Suprapubic skin (tissue), 4 donors: ENCODE measurements at regions not wholly inside any gene's neighbourhood (a gene's known extent, or its start where the extent isn't known, plus 50 kb on each side); places are given as distances from the start of the nearest gene placed in this dataset.

Experiments used
- DNase-seq, 2 donors: peaks; one replicate each; pipeline ENCODE4 v3.0.0-alpha.2; 2019; ENCODE audit warnings: low spot score in 2 of 2
- H3K27ac ChIP-seq: fragments of 200-600 bp; sonication (generic); one replicate; pipeline ENCODE4 v1.5.1; 2019
- H3K27me3 ChIP-seq: fragments of 200-600 bp; sonication (generic); one replicate; pipeline ENCODE4 v1.5.1; 2019
- H3K36me3 ChIP-seq: fragments of 200-600 bp; sonication (generic); one replicate; pipeline ENCODE4 v1.5.1; 2019
- H3K4me1 ChIP-seq: fragments of 200-600 bp; sonication (generic); one replicate; pipeline ENCODE4 v1.5.1; 2019
- H3K4me3 ChIP-seq: fragments of 200-600 bp; sonication (generic); one replicate; pipeline ENCODE4 v1.5.1; 2019; ENCODE audit warnings: mild to moderate bottlenecking
- H3K9me3 ChIP-seq: fragments of 200-600 bp; sonication (generic); one replicate; pipeline ENCODE4 v1.5.1; 2019
- CTCF ChIP-seq, 2 donors: fragments of 200-600 bp in 1 of 2; fragments of 450-650 bp in 1 of 2; sonication (generic) in 1 of 2; IDR thresholded peaks; one replicate each; pipeline ENCODE4 v1.5.1; 2016 to 2019; ENCODE audit warnings: antibody characterized with exemption in 2 of 2, mild to moderate bottlenecking in 1 of 2, moderate library complexity in 1 of 2
- EP300 ChIP-seq: sonication (generic); formaldehyde crosslinking; IDR thresholded peaks from one replicate; pipeline ENCODE4 v1.6.1; 2017; ENCODE audit warnings: antibody characterized with exemption
- POLR2A ChIP-seq, 2 donors: fragments of 450-650 bp; IDR thresholded peaks; one replicate each; pipeline ENCODE4 v1.6.1; 2017; ENCODE audit warnings: antibody characterized with exemption in 2 of 2, mild to moderate bottlenecking in 2 of 2, moderate library complexity in 2 of 2
- POLR2AphosphoS5 ChIP-seq, 3 donors: sonication (generic); formaldehyde crosslinking; IDR thresholded peaks; one replicate each; pipeline ENCODE4 v1.6.1; 2017; ENCODE audit warnings: antibody characterized with exemption in 3 of 3
- WGBS: methylation state at CpG from one replicate; pipeline ENCODE4 v1.1.5; 2018; 5-methylcytosine and 5-hydroxymethylcytosine counted together

GRCh38 chr3:73813692-73814292 lies 189.1 kb upstream of the PDZRN3 start:
- no peaks in the 10 kb centered on the region for H3K27me3 ChIP-seq
- TF ChIP-seq CTCF (IDR thresholded peaks at IDR 0.05), result no peak
- no peak for TF ChIP-seq POLR2AphosphoS5 (IDR thresholded peaks at IDR 0.05)
- no peak for TF ChIP-seq POLR2A (IDR thresholded peaks at IDR 0.05)
- no peak for TF ChIP-seq EP300
- H3K27ac ChIP-seq, result no peak overlapping the region
- no peak overlapping the region for H3K4me3 ChIP-seq
- H3K9me3 ChIP-seq, result no peaks in the 10 kb centered on the region
- no peak for DNase-seq
- peaks cover 8% of the 10 kb centered on the region for H3K4me1 ChIP-seq
- no peaks in the 10 kb centered on the region for H3K36me3 ChIP-seq
- WGBS, result 76% methylated on average over 4 of the region's 4 CpGs

DNA sequence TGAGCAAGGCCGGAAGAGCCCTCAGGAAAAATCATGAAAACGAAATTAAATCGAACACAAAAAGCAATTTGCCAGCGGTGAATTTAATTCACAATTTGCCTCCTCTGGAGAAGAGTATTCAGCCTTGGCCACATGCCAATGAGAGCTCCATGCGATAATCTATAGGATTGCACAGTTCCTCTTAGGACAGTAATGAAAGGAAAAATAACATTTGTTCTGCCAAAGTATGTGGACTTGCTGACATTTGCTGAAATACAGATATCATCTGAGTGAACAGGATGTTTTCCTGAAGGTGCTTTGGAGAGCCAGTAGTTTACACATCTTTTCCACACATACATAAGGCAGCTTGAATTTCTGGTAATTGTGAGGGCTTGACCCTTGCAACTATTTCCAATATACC lies 188.6 kb upstream of the PDZRN3 start:
- Histone ChIP-seq H3K27ac (no peak overlapping the region), H3K4me3 (no peak overlapping the region), H3K9me3 (no peaks in the 10 kb centered on the region), H3K4me1 (peaks cover 8% of the 10 kb centered on the region), H3K27me3 (no peaks in the 10 kb centered on the region), H3K36me3 (no peaks in the 10 kb centered on the region)
- DNase-seq, result no peak
- WGBS, result 31% methylated on average over 5 of the region's 5 CpGs
- TF ChIP-seq POLR2A (IDR thresholded peaks at IDR 0.05), result no peak
- no peak for TF ChIP-seq POLR2AphosphoS5 (IDR thresholded peaks at IDR 0.05)
- no peak for TF ChIP-seq EP300
- no peak for TF ChIP-seq CTCF (IDR thresholded peaks at IDR 0.05)

GRCh38 chr3:73812054-73812453 lies 187.3 kb upstream of the PDZRN3 start:
- no peak overlapping the region for H3K27ac ChIP-seq
- H3K36me3 ChIP-seq, result no peaks in the 10 kb centered on the region
- H3K9me3 ChIP-seq, result no peaks in the 10 kb centered on the region
- 93% methylated on average over 3 of the region's 3 CpGs for WGBS
- no peak for DNase-seq
- no peak for TF ChIP-seq EP300
- no peak for TF ChIP-seq POLR2AphosphoS5 (IDR thresholded peaks at IDR 0.05)
- no peak for TF ChIP-seq CTCF (IDR thresholded peaks at IDR 0.05)
- no peak for TF ChIP-seq POLR2A (IDR thresholded peaks at IDR 0.05)
- H3K4me3 ChIP-seq, result no peak overlapping the region
- H3K27me3 ChIP-seq, result no peaks in the 10 kb centered on the region
- peaks cover 8% of the 10 kb centered on the region for H3K4me1 ChIP-seq

GRCh38 chr3:73808862-73809509 lies 184.2 kb upstream of the PDZRN3 start:
- TF ChIP-seq EP300 (no peak), POLR2AphosphoS5 (IDR thresholded peaks at IDR 0.05) (no peak), CTCF (IDR thresholded peaks at IDR 0.05) (no peak), POLR2A (IDR thresholded peaks at IDR 0.05) (no peak)
- peak overlapping the region; percentile 16 for H3K27ac ChIP-seq
- no peak overlapping the region for H3K4me3 ChIP-seq
- 58% methylated on average over 12 of the region's 12 CpGs for WGBS
- H3K27me3 ChIP-seq, result no peaks in the 10 kb centered on the region
- no peaks in the 10 kb centered on the region for H3K36me3 ChIP-seq
- no peak for DNase-seq
- peaks cover 15% of the 10 kb centered on the region for H3K4me1 ChIP-seq
- no peaks in the 10 kb centered on the region for H3K9me3 ChIP-seq

- peak overlapping the region; percentile 56 for H3K27ac ChIP-seq
- H3K36me3 ChIP-seq, result no peaks in the 10 kb centered on the region
- no peaks in the 10 kb centered on the region for H3K27me3 ChIP-seq
- no peak overlapping the region for H3K4me3 ChIP-seq
- TF ChIP-seq POLR2AphosphoS5 (IDR thresholded peaks at IDR 0.05) (peak in 1 of 3 donors; percentile 66), POLR2A (IDR thresholded peaks at IDR 0.05) (no peak)
- peak in 1 of 2 donors; percentile 76 for DNase-seq
- WGBS, result 28% methylated on average over 3 of the region's 3 CpGs
- no peaks in the 10 kb centered on the region for H3K9me3 ChIP-seq
- H3K4me1 ChIP-seq, result peaks cover 7% of the 10 kb centered on the region
These were observed 180.7 kb upstream of the PDZRN3 start for GRCh38 chr3:73805435-73805834.
